Activated CD8-positive, alpha-beta memory T cell treated with anti-CD3 and anti-CD28 coated beads, Interleukin-2, amount 10 ng/mL, durations not matched to agents 7 days and 5 days (primary cell): ENCODE measurements at regions not wholly inside any gene's neighbourhood (a gene's known extent, or its start where the extent isn't known, plus 50 kb on each side); places are given as distances from the start of the nearest gene placed in this dataset.
"Not testable (repeated sequence)": the region's sequence is repeated elsewhere in the genome, so short reads cannot be mapped to it uniquely, and the experiment has no call there.

Experiments
- ATAC-seq: fragments of 150-1000 bp; cut with Tn5 transposase; one replicate; pipeline ENCODE4 v1.10.0; 2021; ENCODE audit warnings: moderate library complexity
- CTCF ChIA-PET: fragments of 350-600 bp; sonication (Branson Sonifier 250); formaldehyde crosslinking; loops from one replicate; lab custom pipeline; 2021; ENCODE audit warnings: antibody characterized with exemption; lab: Charles Lee
- DNase-seq: peaks from one replicate; pipeline ENCODE4 v3.0.0-alpha.2; 2020
- H3K27ac Mint-ChIP-seq: one replicate; pipeline ENCODE4 v1.8.0; 2021; ENCODE audit warnings: mild to moderate bottlenecking, mixed read lengths
- H3K27me3 Mint-ChIP-seq: one replicate; pipeline ENCODE4 v1.8.0; 2021; ENCODE audit warnings: mixed read lengths
- H3K36me3 Mint-ChIP-seq: one replicate; pipeline ENCODE4 v1.8.0; 2021; ENCODE audit warnings: mild to moderate bottlenecking, mixed read lengths
- H3K4me1 Mint-ChIP-seq: one replicate; pipeline ENCODE4 v1.8.0; 2021; ENCODE audit warnings: mixed read lengths
- H3K4me3 Mint-ChIP-seq: one replicate; pipeline ENCODE4 v1.8.0; 2021; ENCODE audit warnings: mild to moderate bottlenecking, moderate library complexity, mixed read lengths
- H3K9me3 Mint-ChIP-seq: one replicate; pipeline ENCODE4 v1.8.0; 2022; ENCODE audit warnings: low read depth, mixed read lengths

DNA sequence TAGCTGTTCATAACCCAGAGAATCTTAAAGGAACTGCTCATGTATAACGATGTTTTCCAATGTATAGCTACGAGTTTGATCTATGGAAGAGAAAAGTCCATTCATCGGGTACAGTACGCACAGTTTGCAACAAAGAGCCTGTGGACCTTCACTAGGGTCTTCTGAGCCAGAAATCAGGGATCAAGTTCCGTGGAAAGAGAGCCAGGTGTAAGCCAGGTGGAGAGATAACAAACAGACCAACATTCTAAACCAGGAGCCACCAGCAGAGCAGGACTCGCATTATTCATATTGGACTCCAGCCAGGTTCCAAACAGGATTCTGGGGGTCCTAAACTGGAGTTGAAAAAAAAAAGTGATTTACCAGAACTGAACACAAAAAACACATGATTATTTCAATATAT, 505.4 kb upstream of the C16orf82 start:
- H3K4me1 Mint-ChIP-seq, result no peaks in the 10 kb centered on the region
- H3K36me3 Mint-ChIP-seq, result no peaks in the 10 kb centered on the region
- ATAC-seq (no peak), DNase-seq (no peak)
- H3K27me3 Mint-ChIP-seq, result peaks cover 25% of the 10 kb centered on the region
- no peaks in the 10 kb centered on the region for H3K9me3 Mint-ChIP-seq
- CTCF ChIA-PET, result no interaction called here
- H3K4me3 Mint-ChIP-seq, result no peak overlapping the region
- no peak overlapping the region for H3K27ac Mint-ChIP-seq

DNA sequence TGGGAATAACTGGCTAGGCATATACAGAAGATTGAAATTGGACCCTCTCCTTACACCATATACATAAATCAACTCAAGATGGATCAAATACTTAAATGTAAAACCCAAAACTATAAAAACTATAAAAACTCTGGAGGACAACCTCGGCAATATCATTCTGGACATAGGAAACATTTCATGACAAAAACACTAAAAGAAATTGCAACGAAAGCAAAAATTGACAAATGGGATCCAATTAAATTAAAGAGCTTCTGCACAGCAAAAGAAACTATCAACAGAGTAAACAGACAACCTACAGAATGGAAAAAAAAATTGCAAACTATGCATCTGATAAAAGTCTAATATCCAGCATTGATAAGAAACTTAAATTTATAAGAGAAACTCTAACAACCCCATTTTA, 503.7 kb upstream of the C16orf82 start:
- no peak overlapping the region for H3K4me3 Mint-ChIP-seq
- no peaks in the 10 kb centered on the region for H3K4me1 Mint-ChIP-seq
- H3K36me3 Mint-ChIP-seq, result no peaks in the 10 kb centered on the region
- no peak for DNase-seq
- no peak for ATAC-seq
- CTCF ChIA-PET, result no interaction called here
- H3K27ac Mint-ChIP-seq, result no peak overlapping the region
- H3K27me3 Mint-ChIP-seq, result peaks cover 23% of the 10 kb centered on the region
- no peaks in the 10 kb centered on the region for H3K9me3 Mint-ChIP-seq

DNA sequence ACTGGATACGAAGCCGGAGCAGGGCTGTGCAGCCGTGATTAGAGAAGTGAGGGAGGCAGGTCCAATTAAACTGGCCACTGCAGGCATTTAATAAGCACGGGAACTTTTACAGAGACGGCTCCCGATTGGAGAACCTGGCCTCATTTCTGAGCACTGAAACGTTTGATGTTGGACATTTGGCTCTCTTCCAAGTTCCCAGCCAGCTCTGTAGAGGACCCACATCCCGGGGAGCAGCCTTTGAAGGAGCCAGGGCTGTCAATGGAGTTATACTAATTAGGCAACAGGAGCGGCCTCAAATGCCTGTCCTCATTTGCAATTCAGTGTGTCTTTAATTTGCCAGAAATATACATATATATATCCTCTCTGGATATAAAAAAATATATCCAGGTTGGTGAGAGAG, 499.4 kb upstream of the C16orf82 start:
- no peak overlapping the region for H3K4me3 Mint-ChIP-seq
- no peaks in the 10 kb centered on the region for H3K9me3 Mint-ChIP-seq
- H3K27ac Mint-ChIP-seq, result no peak overlapping the region
- peaks cover 28% of the 10 kb centered on the region for H3K27me3 Mint-ChIP-seq
- DNase-seq (no peak), ATAC-seq (no peak)
- no peaks in the 10 kb centered on the region for H3K36me3 Mint-ChIP-seq
- H3K4me1 Mint-ChIP-seq, result peaks cover 6% of the 10 kb centered on the region
- CTCF ChIA-PET, result no interaction called here

DNA sequence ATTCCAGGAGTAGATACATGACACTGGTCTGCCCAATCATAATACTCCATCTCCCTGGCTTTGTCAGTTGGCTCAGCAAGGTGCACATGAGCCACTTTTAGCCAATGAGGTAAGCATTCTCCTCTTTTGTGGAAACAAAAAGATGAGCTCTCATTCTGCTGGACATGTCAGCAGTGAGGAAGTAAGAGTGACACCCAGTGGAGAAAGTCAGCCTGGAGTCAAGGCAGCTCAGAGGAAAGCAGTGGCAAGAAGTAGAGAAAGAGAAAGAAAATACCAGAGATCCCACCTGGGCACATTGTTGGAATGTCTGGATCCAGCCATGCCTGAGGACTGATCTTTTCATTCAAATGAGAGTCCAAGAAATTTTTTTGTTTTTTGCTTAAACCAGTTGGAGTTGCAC, 496.9 kb upstream of the C16orf82 start:
- no peak for DNase-seq
- ATAC-seq, result peak; percentile 57
- CTCF ChIA-PET, result interaction anchor here (0.6 to 1.5 kb wide), 7 partner anchors 10 to 75 kb away, joined by 3 to 10 read pairs (median 3); no protein-coding TSS in a partner anchor
- Mint-ChIP-seq H3K4me3 (no peak overlapping the region), H3K27ac (no peak overlapping the region), H3K9me3 (no peaks in the 10 kb centered on the region), H3K27me3 (peaks cover 19% of the 10 kb centered on the region), H3K4me1 (peaks cover 6% of the 10 kb centered on the region), H3K36me3 (no peaks in the 10 kb centered on the region)

DNA sequence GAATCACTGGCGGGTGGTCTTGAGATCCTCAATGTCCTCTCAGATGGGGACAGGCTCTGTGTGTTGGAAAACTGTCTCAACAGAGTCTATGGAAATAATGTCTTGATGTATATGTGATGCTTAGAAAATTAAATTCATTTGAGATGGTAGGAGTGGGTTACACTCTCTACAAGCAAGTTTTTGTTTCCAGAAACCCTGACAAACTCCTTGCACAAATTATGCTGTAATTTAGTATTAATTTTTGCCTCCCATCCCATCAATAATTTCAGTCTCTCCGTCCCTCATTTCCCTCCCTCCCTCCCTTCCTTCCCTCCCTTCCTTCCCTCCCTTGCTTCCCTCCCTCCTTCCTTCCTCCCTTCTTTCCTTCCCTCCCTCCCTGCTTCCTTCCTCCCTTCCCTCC, 488.0 kb upstream of the C16orf82 start:
- H3K36me3 Mint-ChIP-seq, result peaks cover 2% of the 10 kb centered on the region
- H3K4me3 Mint-ChIP-seq, result no peak overlapping the region
- H3K27ac Mint-ChIP-seq, result no peak overlapping the region
- no peaks in the 10 kb centered on the region for H3K4me1 Mint-ChIP-seq
- H3K9me3 Mint-ChIP-seq, result no peaks in the 10 kb centered on the region
- CTCF ChIA-PET, result interaction anchor here (3.2 kb wide), 1 partner anchor 9 kb away, joined by 10 read pairs; no protein-coding TSS in a partner anchor
- DNase-seq (no peak), ATAC-seq (no peak)
- peaks cover 15% of the 10 kb centered on the region for H3K27me3 Mint-ChIP-seq

DNA sequence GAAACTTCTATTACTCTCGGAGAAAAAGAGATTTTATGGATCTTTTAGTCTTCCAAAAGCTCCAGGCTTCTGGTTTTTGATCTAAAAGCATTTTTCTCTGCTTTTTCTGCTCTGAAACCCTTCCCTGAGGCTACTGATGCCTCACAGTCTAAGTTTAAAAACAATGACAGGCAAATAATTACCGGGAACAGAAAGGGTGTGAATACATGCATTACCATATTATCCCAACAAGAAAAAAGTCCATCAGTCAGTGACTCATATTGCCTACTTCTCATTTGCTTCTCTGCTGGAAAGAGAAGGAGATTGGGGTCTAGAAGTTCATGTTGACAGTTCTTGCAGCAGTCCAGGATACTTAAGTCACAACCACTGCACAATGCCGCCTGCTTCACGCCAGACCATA, 482.9 kb upstream of the C16orf82 start:
- H3K27me3 Mint-ChIP-seq, result peaks cover 44% of the 10 kb centered on the region
- no peak overlapping the region for H3K27ac Mint-ChIP-seq
- no peaks in the 10 kb centered on the region for H3K4me1 Mint-ChIP-seq
- peaks cover 10% of the 10 kb centered on the region for H3K36me3 Mint-ChIP-seq
- ATAC-seq (no peak), DNase-seq (no peak)
- no peak overlapping the region for H3K4me3 Mint-ChIP-seq
- CTCF ChIA-PET, result interaction anchor here (1.2 kb wide), 1 partner anchor 62 kb away, joined by 3 read pairs; no protein-coding TSS in a partner anchor
- peaks cover 7% of the 10 kb centered on the region for H3K9me3 Mint-ChIP-seq

DNA sequence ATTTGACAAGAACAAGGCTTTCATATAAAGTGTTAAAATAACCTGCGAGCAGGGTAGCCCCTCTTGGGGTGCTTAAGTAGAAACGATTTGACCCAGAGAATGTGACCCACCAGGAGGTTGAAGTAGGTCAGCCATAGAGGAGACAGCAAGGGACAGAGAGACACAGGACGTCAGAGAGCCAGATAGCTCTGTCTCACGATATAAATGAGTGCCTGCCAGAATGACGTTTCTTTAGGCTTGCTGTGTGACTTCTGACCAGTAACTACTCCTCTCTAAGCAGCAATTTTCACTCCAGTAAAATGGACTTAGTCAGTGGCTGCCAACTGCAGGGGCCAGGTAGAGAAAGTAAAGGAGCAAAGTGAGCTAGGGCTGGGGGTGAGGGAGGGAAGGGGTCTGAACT, 473.0 kb upstream of the C16orf82 start:
- peaks cover 43% of the 10 kb centered on the region for H3K4me1 Mint-ChIP-seq
- DNase-seq (no peak), ATAC-seq (no peak)
- peaks cover 21% of the 10 kb centered on the region for H3K36me3 Mint-ChIP-seq
- H3K27ac Mint-ChIP-seq, result peak overlapping the region; percentile 54
- H3K27me3 Mint-ChIP-seq, result peaks cover 22% of the 10 kb centered on the region
- peak overlapping the region; percentile 27 for H3K4me3 Mint-ChIP-seq
- CTCF ChIA-PET, result interaction anchor here (1.2 kb wide), 1 partner anchor 52 kb away, joined by 4 read pairs; no protein-coding TSS in a partner anchor
- peaks cover 7% of the 10 kb centered on the region for H3K9me3 Mint-ChIP-seq

DNA sequence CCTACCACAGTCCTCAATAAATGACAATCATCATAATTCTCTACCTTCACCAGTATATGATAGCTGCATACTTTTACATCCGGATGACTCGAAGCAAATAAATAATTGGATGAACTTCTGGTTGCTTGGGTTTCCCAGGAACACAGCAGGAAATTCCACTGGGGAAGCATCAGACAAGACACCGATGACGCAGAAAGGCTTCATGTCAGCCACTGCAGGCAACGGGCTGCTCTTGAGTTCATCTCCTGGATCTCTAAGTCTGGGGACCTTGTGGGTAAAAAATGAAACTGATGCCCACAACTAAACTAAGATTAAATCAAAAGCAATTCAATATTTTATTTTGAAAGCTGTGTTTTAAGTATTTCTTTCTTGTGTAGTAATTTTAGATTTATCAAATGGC, 472.1 kb upstream of the C16orf82 start:
- H3K36me3 Mint-ChIP-seq, result peaks cover 27% of the 10 kb centered on the region
- no peak for ATAC-seq
- no peak for DNase-seq
- peak overlapping the region; percentile 12 for H3K4me3 Mint-ChIP-seq
- peaks cover 19% of the 10 kb centered on the region for H3K27me3 Mint-ChIP-seq
- H3K9me3 Mint-ChIP-seq, result peaks cover 13% of the 10 kb centered on the region
- CTCF ChIA-PET, result no interaction called here
- peaks cover 52% of the 10 kb centered on the region for H3K4me1 Mint-ChIP-seq
- peak overlapping the region; percentile 31 for H3K27ac Mint-ChIP-seq

DNA sequence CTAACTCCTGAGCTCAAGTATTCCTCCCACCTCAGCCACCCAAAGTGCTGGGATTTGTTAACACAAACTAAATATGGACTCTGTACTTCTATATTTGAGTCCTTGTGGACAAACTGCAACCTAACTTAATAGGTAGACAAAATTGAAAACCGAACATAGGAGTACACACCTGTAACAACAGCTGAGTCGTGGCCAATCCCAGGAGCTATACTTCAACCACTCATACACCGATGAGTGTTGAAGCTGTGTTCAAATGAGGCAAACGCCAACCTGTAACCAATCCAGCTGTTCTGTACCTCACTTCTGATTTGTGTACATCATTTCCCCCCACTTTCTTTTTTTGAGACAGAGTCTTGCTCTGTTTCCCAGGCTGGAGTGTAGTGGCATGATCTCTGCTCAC, 471.5 kb upstream of the C16orf82 start:
- H3K4me1 Mint-ChIP-seq, result peaks cover 56% of the 10 kb centered on the region
- H3K4me3 Mint-ChIP-seq, result no peak overlapping the region
- CTCF ChIA-PET, result no interaction called here
- H3K36me3 Mint-ChIP-seq, result peaks cover 30% of the 10 kb centered on the region
- peaks cover 18% of the 10 kb centered on the region for H3K27me3 Mint-ChIP-seq
- peaks cover 16% of the 10 kb centered on the region for H3K9me3 Mint-ChIP-seq
- H3K27ac Mint-ChIP-seq, result peak overlapping the region; percentile 65
- no peak for ATAC-seq
- no peak for DNase-seq

DNA sequence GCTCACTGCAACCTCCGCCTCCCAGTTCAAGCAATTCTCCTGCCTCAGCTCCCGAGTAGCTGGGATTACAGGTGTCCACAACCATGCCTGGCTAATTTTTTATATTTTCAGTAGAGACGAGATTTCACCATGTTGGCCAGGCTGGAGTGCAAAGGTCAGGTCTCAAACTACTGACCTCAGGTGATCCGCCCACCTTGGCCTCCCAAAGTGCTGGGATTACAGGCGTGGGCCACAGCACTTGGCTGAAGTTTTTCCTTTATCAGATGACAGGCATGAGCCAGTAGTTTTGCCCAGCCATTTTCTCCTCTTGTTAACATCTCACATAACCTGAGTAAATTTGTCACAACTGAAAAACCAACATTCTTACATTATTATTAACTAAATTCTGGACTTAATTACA, 470.7 kb upstream of the C16orf82 start:
- Mint-ChIP-seq H3K36me3 (peaks cover 31% of the 10 kb centered on the region), H3K27ac (peak overlapping the region; percentile 65), H3K4me1 (peaks cover 61% of the 10 kb centered on the region), H3K27me3 (peaks cover 11% of the 10 kb centered on the region), H3K9me3 (peaks cover 16% of the 10 kb centered on the region)
- H3K4me3 Mint-ChIP-seq, DNase-seq, ATAC-seq, CTCF ChIA-PET: not testable (repeated sequence)

DNA sequence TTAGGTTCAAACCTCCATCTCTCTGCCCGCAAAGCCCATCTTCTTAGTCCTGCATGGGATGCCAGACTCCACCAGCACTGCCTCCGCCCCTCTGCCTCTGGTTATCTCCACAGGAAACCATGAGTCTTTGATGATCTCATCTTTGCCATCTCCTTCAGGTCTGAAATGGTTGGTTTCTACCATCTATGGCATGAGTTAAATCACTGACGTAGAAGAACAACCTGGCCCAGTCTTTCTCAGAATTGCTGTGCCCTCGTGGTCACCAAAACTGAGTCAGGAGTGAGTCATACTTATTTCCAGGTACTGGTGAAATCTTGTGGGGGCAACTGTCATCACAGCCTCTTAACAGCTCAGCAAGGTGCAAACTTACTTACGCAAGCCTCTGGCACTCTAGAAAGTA, 468.7 kb upstream of the C16orf82 start:
- peak; percentile 89 for ATAC-seq
- DNase-seq, result peak; percentile 91
- H3K9me3 Mint-ChIP-seq, result peaks cover 19% of the 10 kb centered on the region
- peak overlapping the region; percentile 6 for H3K4me3 Mint-ChIP-seq
- peaks cover 33% of the 10 kb centered on the region for H3K36me3 Mint-ChIP-seq
- H3K4me1 Mint-ChIP-seq, result peaks cover 69% of the 10 kb centered on the region
- CTCF ChIA-PET, result interaction anchor here (1.2 to 2.3 kb wide), 2 partner anchors 28 to 41 kb away, joined by 3 to 6 read pairs; no protein-coding TSS in a partner anchor
- H3K27ac Mint-ChIP-seq, result peak overlapping the region; percentile 85
- H3K27me3 Mint-ChIP-seq, result peaks cover 4% of the 10 kb centered on the region

DNA sequence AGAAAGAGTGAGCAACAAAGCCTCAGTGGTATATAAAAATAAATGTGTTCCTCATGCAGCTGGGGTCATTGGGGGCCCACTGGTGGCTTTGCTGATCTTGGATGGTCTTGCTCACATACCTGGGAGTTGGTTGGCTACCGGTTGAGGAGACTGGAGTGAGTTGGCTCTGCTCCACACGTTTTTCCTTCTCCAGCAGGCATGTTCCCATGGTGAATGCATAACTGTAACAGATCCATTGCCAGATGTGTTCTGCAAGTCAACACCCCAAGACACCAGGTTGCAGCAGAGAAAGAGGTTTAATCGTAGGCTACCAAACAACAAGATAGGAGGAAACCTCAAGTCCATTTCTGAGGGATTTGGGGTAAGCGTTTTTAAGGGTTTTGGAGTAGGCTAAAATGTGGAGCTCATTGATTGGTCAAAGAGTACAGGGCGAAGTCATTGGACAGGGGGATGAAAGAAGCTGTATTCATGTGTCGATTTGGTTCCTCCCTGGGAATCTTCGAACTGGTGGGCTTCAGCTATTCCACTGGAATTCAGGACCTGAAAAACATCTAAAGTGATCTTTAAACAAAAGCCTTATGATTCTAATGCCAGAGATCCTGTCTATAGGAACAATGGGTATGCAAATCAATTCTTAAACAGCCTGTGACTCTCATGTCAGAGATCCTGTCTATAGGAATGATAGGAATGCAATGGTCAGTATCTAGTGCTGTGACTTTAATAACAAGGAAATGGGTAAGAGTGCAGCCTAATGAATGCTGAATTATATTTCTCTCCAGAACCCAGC, 467.5 kb upstream of the C16orf82 start:
- peak overlapping the region; percentile 85 for H3K27ac Mint-ChIP-seq
- H3K4me1 Mint-ChIP-seq, result peaks cover 67% of the 10 kb centered on the region
- no peak overlapping the region for H3K4me3 Mint-ChIP-seq
- peaks cover 22% of the 10 kb centered on the region for H3K9me3 Mint-ChIP-seq
- no peak for DNase-seq
- H3K36me3 Mint-ChIP-seq, result peaks cover 33% of the 10 kb centered on the region
- no peak for ATAC-seq
- CTCF ChIA-PET, result interaction anchor here (1.2 to 2.3 kb wide), 2 partner anchors 29 to 40 kb away, joined by 3 to 6 read pairs; no protein-coding TSS in a partner anchor
- H3K27me3 Mint-ChIP-seq, result no peaks in the 10 kb centered on the region

DNA sequence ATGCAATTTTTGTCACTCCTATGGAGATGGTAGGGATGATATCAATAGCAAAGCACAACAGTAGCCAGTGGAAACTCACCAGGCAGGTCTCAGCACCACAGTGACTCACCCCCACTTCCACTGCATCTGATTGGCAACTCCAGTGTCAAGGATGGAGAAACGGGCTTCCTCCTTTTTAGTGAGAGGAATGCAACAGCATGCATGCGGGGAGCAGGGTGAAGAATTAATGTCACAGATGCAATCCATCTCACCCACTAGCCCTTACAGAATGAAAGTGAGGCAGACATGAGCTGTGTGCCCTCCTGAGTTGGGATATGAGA, 467.0 kb upstream of the C16orf82 start:
- ATAC-seq (no peak), DNase-seq (no peak)
- Mint-ChIP-seq H3K4me3 (no peak overlapping the region), H3K9me3 (peaks cover 22% of the 10 kb centered on the region), H3K4me1 (peaks cover 65% of the 10 kb centered on the region), H3K27ac (peak overlapping the region; percentile 85), H3K36me3 (peaks cover 33% of the 10 kb centered on the region), H3K27me3 (no peaks in the 10 kb centered on the region)
- CTCF ChIA-PET, result no interaction called here

DNA sequence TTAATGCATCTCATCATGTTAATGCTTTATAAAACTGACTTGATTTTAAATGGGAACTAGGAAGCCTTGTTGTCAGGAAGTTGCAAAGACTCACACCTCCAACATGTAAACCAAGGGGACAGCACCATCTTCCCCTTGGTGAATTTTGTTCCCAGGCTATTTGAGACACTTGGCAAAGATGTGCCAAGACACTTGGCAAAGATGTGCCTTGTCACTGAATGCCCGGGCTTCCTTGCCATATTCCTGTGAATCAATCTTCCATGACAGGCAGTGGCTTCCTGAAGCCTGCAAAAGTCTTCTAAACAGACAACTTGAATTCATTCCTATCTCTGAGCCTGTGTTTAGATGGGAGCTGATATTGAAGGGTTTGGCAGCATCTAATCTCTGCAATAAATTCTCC, 465.4 kb upstream of the C16orf82 start:
- CTCF ChIA-PET, result interaction anchor here (1.3 to 1.4 kb wide), 2 partner anchors 32 to 44 kb away, joined by 4 read pairs; no protein-coding TSS in a partner anchor
- Mint-ChIP-seq H3K36me3 (peaks cover 22% of the 10 kb centered on the region), H3K27ac (peak overlapping the region; percentile 13), H3K4me3 (no peak overlapping the region), H3K9me3 (peaks cover 16% of the 10 kb centered on the region), H3K4me1 (peaks cover 61% of the 10 kb centered on the region), H3K27me3 (no peaks in the 10 kb centered on the region)
- ATAC-seq (no peak), DNase-seq (no peak)
